HG03432 (cell line): ENCODE measurements at regions not wholly inside any gene's neighbourhood (a gene's known extent, or its start where the extent isn't known, plus 50 kb on each side); places are given as distances from the start of the nearest gene placed in this dataset.
A peak's percentile ranks its signal among the peaks of the same experiment; 100 is the strongest.
"Not testable (repeated sequence)": the region's sequence is repeated elsewhere in the genome, so short reads cannot be mapped to it uniquely, and the experiment has no call there.

Experiments used
- ATAC-seq: cut with Tn5 transposase; IDR thresholded peaks from one replicate; pipeline ENCODE4 v1.9.1; 2021; ENCODE audit warnings: mild to moderate bottlenecking, moderate library complexity; ENCODE audit not compliant: unreplicated experiment

- no peak for ATAC-seq
These were observed 369.0 kb downstream of the MAT2B start for GRCh38 chr5:163874431-163874830.

DNA sequence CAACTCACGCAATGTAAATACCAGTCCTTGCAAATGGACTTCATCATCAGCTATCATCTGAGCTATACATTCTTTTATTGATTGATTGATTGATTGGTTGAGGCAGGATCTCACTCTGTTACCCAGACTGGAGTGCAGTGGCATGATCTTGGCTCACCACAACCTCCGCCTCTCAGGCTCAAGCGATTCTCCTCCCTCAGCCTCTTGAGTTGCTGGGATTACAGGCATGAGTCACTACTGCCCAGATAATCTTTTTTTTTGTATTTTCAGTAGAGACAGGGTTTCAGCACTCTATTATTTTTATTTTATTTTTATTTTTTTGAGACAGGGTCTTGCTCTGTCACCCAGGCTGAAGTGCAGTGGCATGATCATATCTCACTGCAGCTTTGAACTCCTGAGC, 369.5 kb downstream of the MAT2B start:
- ATAC-seq = not testable (repeated sequence)

GRCh38 chr5:163877865-163878264, 372.4 kb downstream of the MAT2B start:
- no peak for ATAC-seq

DNA sequence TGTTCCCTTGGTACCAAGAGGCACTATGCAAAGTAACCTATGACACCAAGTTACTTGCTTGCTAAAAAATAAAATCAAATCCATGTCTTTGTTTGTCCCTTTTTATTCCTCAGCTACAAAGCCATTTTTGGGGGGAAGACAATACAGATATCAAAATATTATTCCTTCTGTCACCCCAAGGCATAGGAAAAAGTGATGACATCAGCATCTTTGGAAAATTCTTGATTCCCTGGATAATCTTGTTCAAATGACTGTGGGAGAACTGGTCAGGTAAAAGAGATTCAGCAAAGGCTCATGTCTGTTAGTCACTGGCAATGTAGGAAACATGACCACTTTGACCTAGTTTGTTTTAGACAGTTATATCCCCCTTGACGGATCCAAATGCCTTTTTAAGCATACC, 373.1 kb downstream of the MAT2B start:
- ATAC-seq = no peak

GRCh38 chr5:163880302-163880701, 374.9 kb downstream of the MAT2B start:
- no peak for ATAC-seq

DNA sequence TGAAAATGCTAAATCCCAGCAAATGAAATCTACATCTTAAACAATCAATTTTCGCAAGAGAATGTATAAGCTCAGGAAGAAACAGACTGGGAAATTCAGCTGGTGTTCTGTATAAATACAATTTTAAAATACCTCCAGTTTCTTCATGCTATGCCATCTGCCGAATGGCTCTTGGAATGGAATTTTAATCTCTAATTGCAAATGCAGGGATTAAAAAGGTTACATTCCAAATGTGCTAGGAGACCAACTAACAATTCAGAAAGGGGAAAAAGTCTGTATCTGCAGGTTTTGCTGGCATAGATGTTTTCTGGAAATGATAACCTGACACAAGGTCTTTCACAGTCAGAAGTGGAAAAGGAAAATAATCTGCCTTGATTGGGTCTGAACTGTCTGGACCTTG, 379.7 kb downstream of the MAT2B start:
- no peak for ATAC-seq

- ATAC-seq = no peak
These were observed 382.4 kb downstream of the MAT2B start for GRCh38 chr5:163887854-163888253.

DNA sequence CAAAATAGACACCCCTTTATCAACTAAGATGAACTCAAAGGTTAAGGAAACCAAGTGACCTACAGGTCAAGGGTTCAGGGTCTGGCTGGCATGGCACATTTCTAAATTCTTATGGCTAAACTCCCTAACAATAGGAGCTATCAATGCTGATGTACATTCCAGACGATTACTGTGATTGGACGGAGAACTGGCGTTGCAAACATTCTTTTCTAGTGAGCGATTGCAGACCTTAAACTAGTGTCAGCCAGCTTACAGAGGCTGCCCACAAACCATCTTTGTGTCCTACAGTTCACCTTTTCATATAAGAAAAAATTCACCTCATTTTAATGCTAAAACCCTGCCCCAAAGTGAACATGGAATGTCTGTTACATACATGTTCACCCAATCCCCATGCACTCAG, 382.9 kb downstream of the MAT2B start:
- no peak for ATAC-seq

GRCh38 chr5:163889369-163889768, 383.9 kb downstream of the MAT2B start:
- ATAC-seq = no peak

DNA sequence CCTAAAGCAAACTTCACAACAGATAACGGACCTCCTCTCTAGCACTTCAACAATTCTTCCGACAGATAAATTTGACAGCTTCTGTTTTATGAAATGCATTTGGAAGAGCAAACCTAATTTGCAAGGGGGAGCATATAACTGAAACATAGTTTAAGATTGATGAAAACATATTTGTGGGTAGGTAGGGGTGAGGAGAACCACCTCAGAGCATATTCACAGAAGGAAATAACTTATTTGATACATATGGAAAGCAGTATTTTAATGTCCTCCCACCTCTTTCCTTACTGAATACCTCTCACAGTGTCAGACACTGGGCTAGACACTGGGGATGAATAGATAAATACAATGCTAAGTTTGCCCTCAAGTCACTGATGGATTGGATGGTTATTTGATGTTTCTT, 384.8 kb downstream of the MAT2B start:
- ATAC-seq = no peak

- no peak for ATAC-seq
These were observed 387.9 kb downstream of the MAT2B start for GRCh38 chr5:163893281-163893680.

DNA sequence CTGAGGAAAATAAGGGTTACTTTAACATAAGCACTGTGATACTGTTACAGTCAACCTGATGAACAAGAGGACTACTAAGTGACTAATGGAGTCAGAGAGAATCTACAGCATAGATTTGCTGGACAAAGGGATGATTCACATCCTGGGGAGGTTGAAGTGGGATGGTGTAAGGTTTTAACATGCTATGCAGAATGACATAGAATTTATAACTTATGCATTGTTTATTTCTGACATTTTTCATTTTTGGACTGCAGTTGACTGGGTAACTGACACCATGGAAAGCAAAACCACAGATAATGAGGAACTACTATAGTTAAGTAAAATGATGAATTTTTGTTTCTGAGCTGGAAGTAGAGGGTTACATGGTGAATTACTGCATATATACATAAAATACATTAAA, 389.2 kb downstream of the MAT2B start:
- no peak for ATAC-seq

- ATAC-seq = no peak
These were observed 393.5 kb downstream of the MAT2B start for GRCh38 chr5:163898873-163899272.

DNA sequence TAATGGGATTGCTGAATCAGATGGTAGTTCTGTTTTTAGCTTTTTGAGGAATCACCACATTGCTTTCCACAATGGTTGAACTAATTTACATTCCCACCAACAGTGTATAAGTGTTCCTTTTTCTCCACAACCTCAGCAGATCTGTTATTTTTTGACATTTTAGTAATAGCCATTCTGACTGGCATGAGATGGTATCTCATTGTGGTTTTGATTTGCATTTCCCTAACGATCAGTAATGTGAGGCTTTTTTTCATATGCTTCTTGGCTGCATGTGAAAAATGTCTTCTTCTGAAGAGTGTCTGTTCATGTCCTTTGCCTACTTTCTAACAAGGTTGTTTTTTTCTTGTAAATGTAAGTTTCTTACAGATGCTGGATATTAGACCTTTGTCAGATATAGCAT, 402.4 kb downstream of the MAT2B start:
- peak; percentile 57 for ATAC-seq

GRCh38 chr5:163908253-163908652, 402.8 kb downstream of the MAT2B start:
- ATAC-seq = peak; percentile 43

DNA sequence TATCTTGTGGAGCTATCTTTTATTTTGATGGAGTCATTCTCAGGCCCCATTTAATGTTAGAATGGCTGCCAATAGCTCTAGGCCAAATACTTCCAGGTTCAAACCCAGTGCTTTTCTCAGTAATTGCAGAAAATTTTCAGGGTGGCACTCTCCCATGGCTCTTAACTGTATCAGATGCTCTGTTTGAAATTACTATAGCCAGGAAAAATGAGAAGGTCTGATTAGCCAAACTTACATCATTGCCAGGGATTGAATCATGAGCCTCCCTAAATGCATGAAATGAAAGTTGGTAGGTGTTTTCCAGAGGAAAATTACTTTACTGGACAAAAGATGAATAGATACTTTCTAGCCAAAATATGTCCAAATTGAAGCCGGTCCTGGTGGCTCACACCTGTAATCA, 404.8 kb downstream of the MAT2B start:
- ATAC-seq = no peak

- ATAC-seq = no peak
These were observed 406.6 kb downstream of the MAT2B start for GRCh38 chr5:163912046-163912445.

DNA sequence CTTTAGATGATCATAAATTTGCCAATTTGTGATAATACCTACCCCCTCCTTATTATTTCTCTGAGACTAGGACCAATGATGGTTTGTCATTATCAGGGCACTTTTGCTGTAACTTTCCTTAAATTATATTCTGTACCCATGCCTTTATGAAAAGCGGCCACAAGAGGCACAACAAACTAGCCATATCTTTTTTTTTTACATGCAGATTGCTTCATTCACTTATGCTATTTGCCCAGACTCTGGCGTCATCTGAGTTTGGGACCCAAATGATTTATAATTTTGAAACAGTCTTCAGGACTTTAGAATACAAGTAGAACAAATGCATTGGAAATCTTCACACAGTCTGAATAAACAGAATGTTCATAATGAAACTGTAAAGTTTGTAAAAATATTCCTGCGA, 408.1 kb downstream of the MAT2B start:
- ATAC-seq = no peak

DNA sequence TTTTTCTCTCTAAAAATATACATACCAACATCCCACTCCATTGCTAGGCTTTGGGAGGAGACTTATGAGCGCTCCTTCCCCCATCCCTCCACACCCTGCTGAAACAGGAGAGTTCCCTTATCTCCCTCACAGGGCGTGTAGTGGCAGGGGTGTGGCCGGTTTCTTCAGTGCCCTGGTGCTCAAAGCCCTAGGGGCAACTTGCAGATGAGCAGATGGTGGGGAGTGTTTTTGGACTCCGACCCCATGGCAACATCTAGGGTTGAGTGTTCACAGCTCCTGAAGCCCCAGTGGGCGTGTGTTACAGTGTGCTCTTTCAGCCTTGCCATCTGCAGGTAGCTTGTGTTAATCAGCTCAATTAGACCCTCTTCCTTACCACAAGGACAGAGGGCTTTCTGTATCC, 409.5 kb downstream of the MAT2B start:
- ATAC-seq = peak; percentile 37

GRCh38 chr5:163915481-163915961, 410.1 kb downstream of the MAT2B start:
- ATAC-seq = peak; percentile 74

DNA sequence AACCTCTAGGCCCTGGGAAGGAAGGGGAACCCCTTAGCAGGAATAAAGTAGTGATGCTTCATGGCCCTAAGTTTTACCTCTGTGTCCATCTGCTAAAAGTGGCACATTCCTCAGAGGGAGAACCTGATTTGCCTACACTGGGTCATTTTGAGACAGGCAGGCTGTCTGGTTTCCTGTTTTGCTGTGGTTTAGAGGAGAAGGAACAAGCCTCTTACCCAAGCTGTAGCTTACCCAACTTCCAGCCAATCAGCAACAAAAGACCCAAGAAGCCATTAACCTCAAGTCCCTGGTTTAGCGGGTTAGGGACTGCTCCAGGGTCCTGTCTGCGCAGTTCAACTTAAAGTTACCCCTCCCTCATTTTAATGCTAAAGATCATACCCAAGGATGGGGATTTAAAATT, 411.0 kb downstream of the MAT2B start:
- peak; percentile 82 for ATAC-seq

- ATAC-seq = no peak
These were observed 411.4 kb downstream of the MAT2B start for GRCh38 chr5:163916861-163917260.

DNA sequence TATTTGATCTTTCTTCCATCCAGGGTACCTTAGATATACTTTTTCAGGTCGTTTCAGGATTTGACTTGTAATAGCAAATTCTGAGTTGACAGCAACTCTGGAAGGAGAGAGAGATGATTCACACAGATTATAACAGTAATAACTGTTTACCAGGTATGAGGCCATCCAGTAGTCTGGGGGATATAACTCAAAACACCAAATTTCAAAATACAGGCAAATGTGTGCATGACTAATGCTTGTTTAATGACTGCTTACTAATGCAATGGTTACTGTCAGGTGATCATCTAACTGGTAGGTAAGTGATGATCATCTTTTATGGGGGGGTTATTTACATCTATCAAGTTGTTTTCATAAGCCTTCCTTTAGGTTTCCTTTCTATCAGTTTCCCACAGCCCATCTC, 412.3 kb downstream of the MAT2B start:
- no peak for ATAC-seq

DNA sequence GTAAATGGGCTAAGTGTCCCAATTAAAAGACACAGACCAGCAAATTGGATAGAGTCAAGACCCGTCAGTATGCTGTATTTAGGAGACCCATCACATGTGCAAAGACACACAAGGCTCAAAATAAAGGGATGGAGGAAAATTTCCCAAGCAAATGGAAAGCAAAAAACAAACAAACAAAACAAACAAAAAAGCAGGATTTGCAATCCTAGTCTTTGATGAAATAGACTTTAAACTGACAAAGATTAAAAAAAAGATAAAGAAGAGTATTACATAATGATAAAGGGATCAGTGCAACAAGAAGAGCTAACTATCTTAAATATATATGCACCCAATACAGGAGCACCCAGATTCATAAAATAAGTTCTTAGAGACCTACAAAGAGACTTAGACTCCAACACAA, 429.6 kb downstream of the MAT2B start:
- not testable (repeated sequence) for ATAC-seq
